ENCODE measurements at regions not wholly inside any gene's neighbourhood (a gene's known extent, or its start where the extent isn't known, plus 50 kb on each side); places are given as distances from the start of the nearest gene placed in this dataset.

GRCh38 chr2:121000804-121001203 is 265.1 kb downstream of the GLI2 start:
- no peak for DNase-seq

DNA sequence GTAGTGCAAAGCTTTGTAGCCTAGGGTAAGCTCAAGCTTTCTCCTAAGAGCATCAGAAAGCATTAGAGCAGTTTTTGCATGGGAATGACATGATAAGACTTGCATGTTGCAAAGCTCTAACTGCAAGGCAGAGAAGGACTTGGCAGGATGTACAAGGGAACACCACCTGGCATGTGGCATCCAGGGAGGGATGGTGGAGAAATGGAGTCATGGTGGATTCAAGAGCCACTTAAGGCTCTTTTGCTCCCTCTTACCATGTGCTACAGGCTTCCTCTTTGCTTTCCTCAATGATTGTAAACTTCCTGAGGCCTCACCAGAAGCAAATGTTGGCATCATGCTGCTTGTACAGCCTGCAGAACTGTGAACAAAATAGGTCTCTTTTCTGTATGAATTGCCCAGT is 266.0 kb downstream of the GLI2 start:
- no peak for DNase-seq

- no peak for DNase-seq
Measured at GRCh38 chr2:121002597-121002996, 266.9 kb downstream of the GLI2 start.

GRCh38 chr2:121003391-121003790 is 267.7 kb downstream of the GLI2 start:
- no peak for DNase-seq

GRCh38 chr2:121004359-121004758 is 268.7 kb downstream of the GLI2 start:
- no peak for DNase-seq

- DNase-seq: no peak
Measured at GRCh38 chr2:121004950-121005349, 269.3 kb downstream of the GLI2 start.

GRCh38 chr2:121005453-121005852 is 269.8 kb downstream of the GLI2 start:
- DNase-seq: no peak

DNA sequence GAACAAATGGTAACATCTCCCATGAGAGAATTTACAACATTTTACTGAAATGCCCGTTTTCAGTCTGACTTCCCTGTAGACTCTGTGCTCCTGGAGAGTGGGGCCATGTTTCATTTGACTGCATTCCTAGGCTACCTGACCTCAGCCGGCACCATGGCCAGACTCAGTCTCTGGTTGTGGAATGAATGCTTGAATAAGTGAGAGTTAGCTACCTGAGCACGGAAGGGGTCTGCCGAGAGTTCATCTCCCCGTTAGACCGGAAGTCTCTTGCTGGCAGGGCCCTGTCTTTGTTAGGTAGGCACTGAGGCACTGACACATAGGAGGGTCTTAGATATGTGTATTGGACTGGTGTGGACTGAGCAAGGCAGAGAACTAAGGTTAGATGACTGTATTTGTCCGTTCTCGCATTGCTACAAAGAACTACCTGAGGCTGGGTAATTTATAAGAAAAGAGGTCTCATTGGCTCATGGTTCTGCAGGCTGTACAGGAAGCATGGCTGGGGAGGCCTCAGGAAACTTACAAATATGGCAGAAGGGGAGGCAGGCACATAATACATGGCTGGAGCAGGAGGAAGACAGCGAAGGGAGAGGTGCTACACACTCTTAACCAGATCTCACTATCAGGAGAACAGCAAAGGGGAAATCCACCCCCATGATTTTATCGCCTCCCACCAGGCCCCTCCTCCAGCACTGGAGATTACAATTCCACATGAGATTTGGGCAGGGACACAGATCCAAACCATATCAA is 271.2 kb downstream of the GLI2 start:
- DNase-seq: no peak

DNA sequence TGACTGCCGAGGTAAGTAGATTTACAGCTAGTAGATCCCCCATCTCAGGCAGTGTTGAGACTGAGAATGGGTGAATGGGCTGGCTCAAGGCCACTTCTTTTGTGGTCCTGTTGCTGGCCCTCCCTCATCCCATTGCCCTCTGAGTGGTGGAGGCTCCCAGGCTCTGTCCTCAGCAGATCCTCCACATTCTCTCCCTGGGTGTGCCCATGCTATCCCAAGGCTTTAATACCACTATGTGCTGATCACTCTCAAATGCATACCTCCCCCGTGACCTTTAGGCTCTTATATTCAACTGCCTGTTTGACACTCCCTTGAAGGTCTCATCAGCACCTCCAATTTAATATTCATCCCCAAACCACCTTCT is 271.8 kb downstream of the GLI2 start:
- DNase-seq: no peak

- DNase-seq: no peak
Measured at GRCh38 chr2:121008975-121009374, 273.3 kb downstream of the GLI2 start.

DNA sequence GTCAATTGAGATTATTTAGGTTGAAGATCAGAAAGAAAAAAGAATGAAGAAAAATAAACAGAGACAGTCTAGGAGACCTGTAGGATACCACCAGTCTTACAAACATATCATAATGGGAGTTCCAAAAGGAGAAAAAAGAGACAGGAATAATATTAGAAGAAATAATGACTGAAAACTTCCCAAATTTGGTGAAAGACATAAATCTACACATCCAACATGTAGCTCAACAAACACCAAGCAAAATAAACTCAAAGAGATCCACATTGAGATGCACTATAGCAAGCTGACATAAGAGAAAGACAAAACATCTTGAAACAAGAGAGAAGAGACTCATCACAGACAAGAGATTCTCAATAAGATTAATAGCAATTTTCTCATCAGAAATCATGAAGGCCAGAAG is 274.0 kb downstream of the TFCP2L1 start:
- DNase-seq: no peak

GRCh38 chr2:121014876-121015275 is 270.1 kb downstream of the TFCP2L1 start:
- DNase-seq: no peak

DNA sequence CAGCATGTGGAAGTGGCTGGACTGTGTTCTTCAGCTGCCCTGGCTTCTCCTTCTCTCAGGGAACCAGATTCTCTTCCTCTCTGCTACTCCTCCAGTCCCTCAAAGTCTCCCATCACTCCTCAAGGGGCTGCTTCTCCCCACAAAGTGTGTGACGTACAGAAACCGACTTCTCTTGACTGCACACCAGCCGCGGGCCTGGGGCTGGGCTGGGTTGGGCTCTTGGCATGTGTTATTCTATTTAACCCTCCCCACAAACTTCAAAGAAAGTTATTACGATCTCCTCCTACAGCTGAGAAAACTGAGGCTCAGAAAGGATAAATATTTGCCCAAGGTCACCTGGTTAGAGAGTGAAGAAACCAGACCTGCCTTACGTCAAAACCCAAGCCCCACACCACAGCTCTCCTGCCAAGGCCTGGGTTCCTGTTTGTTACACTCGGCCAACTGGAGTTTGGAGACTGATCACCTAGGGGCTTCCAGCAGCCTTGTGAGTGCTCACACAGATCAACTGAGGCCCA is 269.0 kb downstream of the TFCP2L1 start:
- no peak for DNase-seq

DNA sequence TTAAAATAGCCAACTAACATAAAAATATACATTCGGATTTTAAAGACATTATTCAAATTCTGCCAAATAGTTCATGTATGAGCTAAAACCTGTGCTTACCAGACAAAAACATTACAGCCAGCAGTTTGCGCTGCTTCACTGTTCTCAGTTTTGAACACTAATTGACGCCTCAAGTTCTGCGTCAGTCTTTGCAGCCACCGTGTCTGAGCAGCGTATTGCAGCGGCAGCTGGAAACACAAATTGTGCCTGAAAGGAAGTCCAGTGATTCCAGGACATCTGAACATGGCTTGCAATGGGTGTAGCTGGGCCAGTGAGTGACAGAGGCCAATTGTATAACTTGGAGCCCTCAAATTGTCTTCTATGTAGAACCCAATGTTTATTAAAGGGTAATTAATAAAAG is 267.6 kb downstream of the TFCP2L1 start:
- DNase-seq: no peak

GRCh38 chr2:121018136-121019061 is 266.6 kb downstream of the TFCP2L1 start:
- no peak for DNase-seq

- no peak for DNase-seq
Measured at GRCh38 chr2:121019071-121019470, 265.9 kb downstream of the TFCP2L1 start.

- DNase-seq: no peak
Measured at GRCh38 chr2:121019756-121020155, 265.2 kb downstream of the TFCP2L1 start.

DNA sequence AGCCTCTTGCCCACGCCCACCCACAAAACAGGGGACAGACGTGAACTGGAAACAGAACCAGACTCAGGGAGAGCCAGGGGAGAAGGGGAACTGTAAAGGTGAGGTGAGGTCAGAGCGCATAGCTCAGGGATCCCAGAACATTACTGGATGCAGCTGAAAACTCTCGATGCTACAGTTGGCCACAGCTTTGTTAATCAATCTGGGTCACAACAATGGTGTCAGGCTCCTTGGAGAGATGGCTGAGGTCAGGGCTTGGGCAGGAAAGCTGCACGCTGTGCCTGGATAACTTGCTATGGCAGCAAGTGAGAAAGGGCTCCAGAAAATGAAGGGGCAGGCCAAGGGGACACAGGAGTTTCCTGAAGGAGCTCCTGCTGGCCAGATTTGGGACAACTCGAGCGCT is 263.3 kb downstream of the TFCP2L1 start:
- DNase-seq: no peak

DNA sequence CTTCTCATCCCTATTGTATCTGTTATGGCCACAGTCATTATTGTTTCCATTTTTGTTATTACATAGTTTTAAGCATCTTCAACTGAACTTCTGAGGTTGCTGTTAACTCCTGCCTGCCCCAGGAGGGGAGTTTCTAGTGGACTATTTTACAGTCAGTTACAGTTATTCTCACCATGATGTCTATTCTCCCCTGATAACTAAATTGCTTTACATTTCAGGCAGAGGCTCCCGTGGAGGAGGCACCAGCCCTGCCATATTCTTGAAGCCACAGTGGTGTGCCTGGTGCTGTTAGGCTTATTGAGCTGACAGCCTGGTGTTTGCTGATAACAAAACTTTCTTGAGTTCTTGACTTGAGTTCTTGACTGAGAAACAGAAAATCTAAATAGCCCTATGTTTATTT is 256.4 kb downstream of the TFCP2L1 start:
- DNase-seq: no peak

GRCh38 chr2:121030523-121030922 is 254.5 kb downstream of the TFCP2L1 start:
- DNase-seq: no peak

DNA sequence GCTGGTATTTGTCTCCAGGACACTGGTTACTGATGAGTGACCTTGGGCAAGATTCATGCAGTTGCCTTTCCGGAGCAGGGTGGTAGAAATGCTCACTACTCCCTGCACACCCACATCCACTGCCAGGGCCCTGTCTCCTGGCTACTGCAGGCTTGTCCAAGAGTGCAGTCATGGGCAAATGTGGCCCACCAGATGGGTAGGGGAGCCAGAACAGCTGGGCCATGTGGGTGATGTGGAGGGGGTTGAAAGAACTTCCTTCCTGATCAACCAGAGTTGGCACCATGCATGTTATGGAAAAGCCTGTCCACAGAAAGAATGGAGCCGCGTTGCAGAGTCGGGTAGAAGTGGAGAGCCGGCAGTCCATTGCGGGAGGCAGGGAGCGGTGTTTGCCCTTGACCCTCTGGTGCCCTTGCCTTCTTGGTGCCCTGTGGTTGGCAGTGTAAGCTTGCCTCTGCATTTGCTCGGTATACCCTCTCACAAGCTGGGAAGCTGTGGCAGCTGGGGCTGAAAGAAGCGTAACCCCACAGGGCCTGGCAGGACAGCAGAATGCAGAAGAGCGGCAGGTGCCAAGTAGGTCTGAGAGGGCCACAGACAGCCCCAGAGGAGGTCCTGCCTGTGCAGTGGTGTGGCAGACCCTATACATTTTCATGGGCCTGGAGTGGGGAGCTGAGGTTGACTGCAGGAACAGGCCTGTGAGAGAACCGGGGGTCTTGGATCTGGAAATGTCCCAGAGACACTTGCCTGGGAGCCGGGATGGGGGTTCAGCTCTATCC is 253.2 kb downstream of the TFCP2L1 start:
- no peak for DNase-seq

- DNase-seq: no peak
Measured at GRCh38 chr2:121033461-121033996, 251.5 kb downstream of the TFCP2L1 start.

GRCh38 chr2:121034551-121034950 is 250.5 kb downstream of the TFCP2L1 start:
- DNase-seq: no peak
